Trophoblast cell (in vitro differentiated cells and primary cell): ENCODE measurements at regions not wholly inside any gene's neighbourhood (a gene's known extent, or its start where the extent isn't known, plus 50 kb on each side); places are given as distances from the start of the nearest gene placed in this dataset.
"Not testable (repeated sequence)": the region's sequence is repeated elsewhere in the genome, so short reads cannot be mapped to it uniquely, and the experiment has no call there.

ENCODE experiments used
- DNase-seq, 2 donors: peaks; one replicate each; pipeline ENCODE4 v3.0.0-alpha.2; 2016
- H2AFZ ChIP-seq: 2 replicates; pipeline ENCODE4 v1.6.1; 2013; ENCODE audit warnings: low read length, moderate library complexity, mild to moderate bottlenecking; ENCODE audit not compliant: insufficient read depth, poor library complexity
- H2AK5ac ChIP-seq: 2 replicates; pipeline ENCODE4 v1.6.1; 2013; ENCODE audit warnings: mild to moderate bottlenecking, low read length
- H2BK120ac ChIP-seq: 2 replicates; pipeline ENCODE4 v1.6.1; 2013; ENCODE audit warnings: low read length, mild to moderate bottlenecking, moderate library complexity; ENCODE audit not compliant: insufficient read depth, poor library complexity
- H2BK12ac ChIP-seq: 2 replicates; pipeline ENCODE4 v1.6.1; 2013; ENCODE audit warnings: mild to moderate bottlenecking, low read length, moderate library complexity
- H2BK5ac ChIP-seq: 2 replicates; pipeline ENCODE4 v1.6.1; 2013; ENCODE audit warnings: low read length, low read depth, moderate library complexity, mild to moderate bottlenecking; ENCODE audit not compliant: poor library complexity
- H3K14ac ChIP-seq: 2 replicates; pipeline ENCODE4 v1.6.1; 2013; ENCODE audit warnings: mild to moderate bottlenecking, low read length
- H3K18ac ChIP-seq: 2 replicates; pipeline ENCODE4 v1.6.1; 2013; ENCODE audit warnings: mild to moderate bottlenecking, low read length
- H3K23ac ChIP-seq: 2 replicates; pipeline ENCODE4 v1.6.1; 2013; ENCODE audit warnings: low read length
- H3K27ac ChIP-seq: 2 replicates; pipeline ENCODE4 v1.5.1; 2013; ENCODE audit warnings: low read depth, mild to moderate bottlenecking, inconsistent platforms, low read length, moderate library complexity
- H3K27me3 ChIP-seq: 2 replicates; pipeline ENCODE4 v1.6.1; 2013; ENCODE audit warnings: inconsistent platforms, mild to moderate bottlenecking, low read length, moderate library complexity; ENCODE audit not compliant: insufficient read depth
- H3K36me3 ChIP-seq, 2 experiments: 1 replicate in 1 of 2; 2 replicates in 1 of 2; pipeline ENCODE4 v1.6.1; 2013; ENCODE audit warnings: low read length in 2 of 2, mild to moderate bottlenecking in 2 of 2, moderate library complexity in 1 of 2; ENCODE audit not compliant: insufficient read depth in 2 of 2, control insufficient read depth in 1 of 2
- H3K4ac ChIP-seq: 2 replicates; pipeline ENCODE4 v1.6.1; 2013; ENCODE audit warnings: low read depth, mild to moderate bottlenecking, low read length, moderate library complexity
- H3K4me1 ChIP-seq, 2 experiments: 1 replicate in 1 of 2; 2 replicates in 1 of 2; pipeline ENCODE4 v1.6.1; 2013; ENCODE audit warnings: low read length in 2 of 2, mild to moderate bottlenecking in 2 of 2, moderate library complexity in 1 of 2; ENCODE audit not compliant: insufficient read depth in 2 of 2, control insufficient read depth in 1 of 2
- H3K4me2 ChIP-seq: 2 replicates; pipeline ENCODE4 v1.6.1; 2013; ENCODE audit warnings: inconsistent platforms, mild to moderate bottlenecking, low read length, moderate library complexity
- H3K4me3 ChIP-seq: 2 replicates; pipeline ENCODE4 v1.5.1; 2013; ENCODE audit warnings: mild to moderate bottlenecking, low read depth, low read length, inconsistent platforms
- H3K79me1 ChIP-seq: one replicate; pipeline ENCODE4 v1.6.1; 2013; ENCODE audit warnings: low read length
- H3K79me2 ChIP-seq: 2 replicates; pipeline ENCODE4 v1.6.1; 2013; ENCODE audit warnings: low read length, mild to moderate bottlenecking; ENCODE audit not compliant: control insufficient read depth, insufficient read depth, poor library complexity
- H3K9ac ChIP-seq: 2 replicates; pipeline ENCODE4 v1.6.1; 2013; ENCODE audit warnings: mild to moderate bottlenecking, low read length
- H3K9me3 ChIP-seq: 2 replicates; pipeline ENCODE4 v1.6.1; 2013; ENCODE audit warnings: low read depth, mild to moderate bottlenecking, control low read depth, inconsistent platforms, low read length; ENCODE audit not compliant: insufficient read depth
- H4K12ac ChIP-seq: 2 replicates; pipeline ENCODE4 v1.6.1; 2013; ENCODE audit warnings: low read depth, mild to moderate bottlenecking, low read length, moderate library complexity
- H4K8ac ChIP-seq: 2 replicates; pipeline ENCODE4 v1.6.1; 2013; ENCODE audit warnings: low read depth, mild to moderate bottlenecking, low read length, moderate library complexity
- H4K91ac ChIP-seq: one replicate; pipeline ENCODE4 v1.6.1; 2013; ENCODE audit warnings: low read depth, mild to moderate bottlenecking, low read length, moderate library complexity
- WGBS: extraction: QIAGEN DNeasy Blood & Tissue Kit; methylation state at CpG from one replicate; pipeline ENCODE4 v1.1.7; 2013; ENCODE audit warnings: missing lambda C conversion rate; ENCODE audit not compliant: insufficient read length, insufficient coverage; ENCODE audit errors: extremely low coverage; 5-methylcytosine and 5-hydroxymethylcytosine counted together

GRCh38 chr5:115424030-115424429 is 120.5 kb downstream of the FEM1C start:
- no peak overlapping the region for H4K12ac ChIP-seq
- H3K9me3 ChIP-seq: no peaks in the 10 kb centered on the region
- no peak overlapping the region for H3K18ac ChIP-seq
- no peak overlapping the region for H2AK5ac ChIP-seq
- no peak overlapping the region for H3K4me2 ChIP-seq
- H3K79me2 ChIP-seq: no peaks in the 10 kb centered on the region
- peak in 1 of 2 donors; percentile 37 for DNase-seq
- H4K91ac ChIP-seq: no peak overlapping the region
- no peak overlapping the region for H3K23ac ChIP-seq
- no peak overlapping the region for H3K9ac ChIP-seq
- no peak overlapping the region for H2BK5ac ChIP-seq
- H3K36me3 ChIP-seq: no peaks in the 10 kb centered on the region
- no peak overlapping the region for H2BK12ac ChIP-seq
- no peak overlapping the region for H3K4ac ChIP-seq
- no peak overlapping the region for H3K27ac ChIP-seq
- no peak overlapping the region for H3K4me3 ChIP-seq
- H2BK120ac ChIP-seq: no peak overlapping the region
- WGBS: no CpG with 5 or more reads among the region's 5 CpGs
- no peak overlapping the region for H4K8ac ChIP-seq
- no peak overlapping the region for H3K14ac ChIP-seq
- no peaks in the 10 kb centered on the region for H3K27me3 ChIP-seq
- H3K79me1 ChIP-seq: no peaks in the 10 kb centered on the region
- no peak overlapping the region for H2AFZ ChIP-seq
- peaks cover 0 to 2% of the 10 kb centered on the region in 2 experiments for H3K4me1 ChIP-seq

DNA sequence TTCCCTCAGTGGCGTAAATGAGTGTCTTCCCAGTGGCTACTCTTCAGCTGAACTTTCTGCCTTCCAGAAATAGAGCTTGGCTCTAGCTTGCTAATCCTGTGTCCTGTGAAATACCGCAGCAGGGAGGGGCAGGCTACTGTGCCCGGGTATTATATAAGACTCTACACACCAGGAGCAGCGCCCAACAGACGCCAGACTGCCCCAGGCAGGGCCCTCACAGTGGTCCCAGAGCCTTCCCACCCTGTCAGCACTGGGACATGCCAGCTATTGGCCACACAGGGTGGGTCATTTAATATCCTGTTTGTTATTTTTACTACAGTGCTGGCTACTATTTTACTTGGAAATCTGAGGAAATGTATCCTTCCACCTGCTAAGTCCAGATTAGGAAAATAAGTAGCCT is 121.0 kb downstream of the FEM1C start:
- H3K4me1 ChIP-seq: peaks cover 0 to 2% of the 10 kb centered on the region in 2 experiments
- no peak overlapping the region for H3K23ac ChIP-seq
- H4K12ac ChIP-seq: no peak overlapping the region
- H3K4me3 ChIP-seq: no peak overlapping the region
- no peak overlapping the region for H3K18ac ChIP-seq
- no peak overlapping the region for H2AK5ac ChIP-seq
- peak overlapping the region; percentile 5 for H2BK5ac ChIP-seq
- no peak overlapping the region for H4K91ac ChIP-seq
- H3K36me3 ChIP-seq: no peaks in the 10 kb centered on the region
- H2BK120ac ChIP-seq: no peak overlapping the region
- peak overlapping the region; percentile 40 for H2BK12ac ChIP-seq
- WGBS: no CpG with 5 or more reads among the region's 5 CpGs
- no peak overlapping the region for H3K9ac ChIP-seq
- no peak overlapping the region for H4K8ac ChIP-seq
- no peak overlapping the region for H3K4me2 ChIP-seq
- no peaks in the 10 kb centered on the region for H3K79me2 ChIP-seq
- no peaks in the 10 kb centered on the region for H3K27me3 ChIP-seq
- no peak overlapping the region for H3K4ac ChIP-seq
- H3K9me3 ChIP-seq: no peaks in the 10 kb centered on the region
- no peak overlapping the region for H3K27ac ChIP-seq
- H3K14ac ChIP-seq: no peak overlapping the region
- no peaks in the 10 kb centered on the region for H3K79me1 ChIP-seq
- H2AFZ ChIP-seq: peak overlapping the region; percentile 41
- DNase-seq: no peak

GRCh38 chr5:115423051-115423450 is 121.5 kb downstream of the FEM1C start:
- Histone ChIP-seq H3K9ac (no peak overlapping the region), H3K18ac (no peak overlapping the region), H4K8ac (no peak overlapping the region), H3K36me3 (no peaks in the 10 kb centered on the region), H3K4me2 (no peak overlapping the region), H3K4me3 (no peak overlapping the region), H3K79me2 (no peaks in the 10 kb centered on the region), H3K4ac (no peak overlapping the region), H2BK12ac (no peak overlapping the region), H3K4me1 (peaks cover 0 to 2% of the 10 kb centered on the region in 2 experiments), H2BK5ac (no peak overlapping the region), H3K27me3 (no peaks in the 10 kb centered on the region), H3K27ac (no peak overlapping the region), H2AK5ac (no peak overlapping the region), H2BK120ac (no peak overlapping the region), H3K9me3 (no peaks in the 10 kb centered on the region), H3K14ac (no peak overlapping the region), H4K12ac (no peak overlapping the region), H2AFZ (no peak overlapping the region), H3K23ac (no peak overlapping the region), H4K91ac (no peak overlapping the region), H3K79me1 (no peaks in the 10 kb centered on the region)
- WGBS: no CpG with 5 or more reads among the region's 1 CpG
- DNase-seq: no peak

- WGBS: no CpG with 5 or more reads among the region's 3 CpGs
- H3K14ac ChIP-seq, DNase-seq: not testable (repeated sequence)
Measured at GRCh38 chr5:115420812-115421211, 123.8 kb downstream of the FEM1C start.

More at GRCh38 chr5:115420812-115421211, 123.8 kb downstream of the FEM1C start:
- H2BK120ac ChIP-seq, H4K91ac ChIP-seq, H3K9ac ChIP-seq, H4K8ac ChIP-seq, H2AFZ ChIP-seq, H2BK12ac ChIP-seq, H3K18ac ChIP-seq, H3K27ac ChIP-seq, H3K4me1 ChIP-seq, H3K79me2 ChIP-seq, H3K79me1 ChIP-seq, H3K36me3 ChIP-seq, H3K9me3 ChIP-seq, H3K23ac ChIP-seq, H2AK5ac ChIP-seq, H3K4me2 ChIP-seq, H2BK5ac ChIP-seq, H3K4me3 ChIP-seq, H3K4ac ChIP-seq, H3K27me3 ChIP-seq, H4K12ac ChIP-seq: not testable (repeated sequence)
